SK-N-SH (cell line): ENCODE measurements at regions not wholly inside any gene's neighbourhood (a gene's known extent, or its start where the extent isn't known, plus 50 kb on each side); places are given as distances from the start of the nearest gene placed in this dataset.

Source experiments
- EP300 ChIP-seq, 2 experiments: IDR thresholded peaks; 2 replicates each; pipeline versions ENCODE4 v1.4.0 to v1.6.1; 2012; ENCODE audit warnings: borderline replicate concordance in 1 of 2, low read depth in 1 of 2, low read length in 1 of 2
- EZH2phosphoT487 ChIP-seq: fragments of 200-600 bp; sonication (generic); IDR thresholded peaks from 2 replicates; pipeline ENCODE4 v1.6.1; 2017; ENCODE audit warnings: low read depth, mixed run types, mild to moderate bottlenecking, antibody characterized with exemption, moderate library complexity, borderline replicate concordance
- GABPA ChIP-seq: IDR thresholded peaks from 2 replicates; pipeline ENCODE4 v1.4.0; 2012; ENCODE audit warnings: low read depth, mild to moderate bottlenecking
- MXI1 ChIP-seq: IDR thresholded peaks from 2 replicates; pipeline ENCODE4 v1.6.1; 2012; ENCODE audit warnings: mild to moderate bottlenecking, low read depth, low read length, improper control_type of control experiment
- NRF1 ChIP-seq: IDR thresholded peaks from 2 replicates; pipeline ENCODE4 v1.6.1; 2012; ENCODE audit warnings: low read depth, mild to moderate bottlenecking, low read length
- POLR2AphosphoS5 ChIP-seq: IDR thresholded peaks from 2 replicates; pipeline ENCODE4 v1.6.1; 2012; ENCODE audit warnings: low read depth, low read length
- RAD21 ChIP-seq: IDR thresholded peaks from 2 replicates; pipeline ENCODE4 v1.6.1; 2012; ENCODE audit warnings: mild to moderate bottlenecking, low read length
- REST ChIP-seq: IDR thresholded peaks from 2 replicates; pipeline ENCODE4 v1.6.1; 2012; ENCODE audit warnings: mild to moderate bottlenecking, low read depth, low read length, moderate library complexity
- RFX5 ChIP-seq: IDR thresholded peaks from 2 replicates; pipeline ENCODE4 v1.6.1; 2012; ENCODE audit warnings: mild to moderate bottlenecking, improper control_type of control experiment, low read length
- SIN3A ChIP-seq: IDR thresholded peaks from 2 replicates; pipeline ENCODE4 v1.6.1; 2012; ENCODE audit warnings: low read depth, mild to moderate bottlenecking, low read length, moderate library complexity, borderline replicate concordance
- SMC3 ChIP-seq: IDR thresholded peaks from 2 replicates; pipeline ENCODE4 v1.6.1; 2012; ENCODE audit warnings: low read depth, low read length, improper control_type of control experiment
- TAF1 ChIP-seq: IDR thresholded peaks from 2 replicates; pipeline ENCODE4 v1.6.1; 2012; ENCODE audit warnings: low read depth, mild to moderate bottlenecking, low read length, moderate library complexity, borderline replicate concordance
- TEAD4 ChIP-seq: IDR thresholded peaks from 2 replicates; pipeline ENCODE4 v1.4.0; 2012; ENCODE audit warnings: mild to moderate bottlenecking, borderline replicate concordance; ENCODE audit not compliant: insufficient read depth
- TF ChIP-seq, protein P1 (sequence below): fragments of 200-600 bp; sonication (generic); IDR thresholded peaks from 2 replicates; pipeline ENCODE4 v1.6.1; 2017; ENCODE audit warnings: antibody characterized with exemption, mild to moderate bottlenecking, moderate library complexity

- no peak for TF ChIP-seq EZH2phosphoT487
- TF ChIP-seq, protein P1, sequence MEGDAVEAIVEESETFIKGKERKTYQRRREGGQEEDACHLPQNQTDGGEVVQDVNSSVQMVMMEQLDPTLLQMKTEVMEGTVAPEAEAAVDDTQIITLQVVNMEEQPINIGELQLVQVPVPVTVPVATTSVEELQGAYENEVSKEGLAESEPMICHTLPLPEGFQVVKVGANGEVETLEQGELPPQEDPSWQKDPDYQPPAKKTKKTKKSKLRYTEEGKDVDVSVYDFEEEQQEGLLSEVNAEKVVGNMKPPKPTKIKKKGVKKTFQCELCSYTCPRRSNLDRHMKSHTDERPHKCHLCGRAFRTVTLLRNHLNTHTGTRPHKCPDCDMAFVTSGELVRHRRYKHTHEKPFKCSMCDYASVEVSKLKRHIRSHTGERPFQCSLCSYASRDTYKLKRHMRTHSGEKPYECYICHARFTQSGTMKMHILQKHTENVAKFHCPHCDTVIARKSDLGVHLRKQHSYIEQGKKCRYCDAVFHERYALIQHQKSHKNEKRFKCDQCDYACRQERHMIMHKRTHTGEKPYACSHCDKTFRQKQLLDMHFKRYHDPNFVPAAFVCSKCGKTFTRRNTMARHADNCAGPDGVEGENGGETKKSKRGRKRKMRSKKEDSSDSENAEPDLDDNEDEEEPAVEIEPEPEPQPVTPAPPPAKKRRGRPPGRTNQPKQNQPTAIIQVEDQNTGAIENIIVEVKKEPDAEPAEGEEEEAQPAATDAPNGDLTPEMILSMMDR: no peak
- TF ChIP-seq MXI1: no peak
- TF ChIP-seq POLR2AphosphoS5: no peak
- no peak for TF ChIP-seq REST
- no peak for TF ChIP-seq NRF1
- TF ChIP-seq SMC3: no peak
- no peak for TF ChIP-seq SIN3A
- TF ChIP-seq TEAD4: no peak
- TF ChIP-seq RAD21: no peak
- TF ChIP-seq TAF1: no peak
- no peak for TF ChIP-seq EP300 (IDR thresholded peaks at IDR 0.05; ENCODE audit: borderline replicate concordance in 1 of 2, low read depth in 1 of 2, low read length in 1 of 2)
- TF ChIP-seq RFX5: no peak
- TF ChIP-seq GABPA: no peak
Measured at GRCh38 chr1:94316183-94316582, 78.8 kb upstream of the ARHGAP29 start.
